ENCODE measurements at regions not wholly inside any gene's neighbourhood (a gene's known extent, or its start where the extent isn't known, plus 50 kb on each side); places are given as distances from the start of the nearest gene placed in this dataset.

DNA sequence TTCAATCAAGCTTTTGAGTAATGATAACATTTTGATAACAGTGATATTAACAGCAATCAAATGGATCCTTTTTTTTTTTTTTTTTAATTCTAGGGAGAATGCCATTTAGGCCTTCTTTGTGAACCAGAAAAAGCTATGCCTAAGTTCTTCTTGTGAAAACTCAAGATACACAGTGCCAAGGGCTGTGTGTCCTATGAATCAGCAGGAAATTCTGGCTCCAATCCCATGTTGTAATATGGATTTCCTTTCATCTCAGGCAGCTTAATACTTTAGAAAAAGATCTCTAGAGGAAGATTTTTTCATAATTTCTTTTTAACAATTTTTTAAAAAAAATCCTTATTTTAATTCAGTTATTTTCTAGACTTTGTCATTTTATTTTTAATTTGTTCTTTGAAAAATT is 96.1 kb downstream of the NUDT12 start:
- TF ChIP-seq, protein P1, sequence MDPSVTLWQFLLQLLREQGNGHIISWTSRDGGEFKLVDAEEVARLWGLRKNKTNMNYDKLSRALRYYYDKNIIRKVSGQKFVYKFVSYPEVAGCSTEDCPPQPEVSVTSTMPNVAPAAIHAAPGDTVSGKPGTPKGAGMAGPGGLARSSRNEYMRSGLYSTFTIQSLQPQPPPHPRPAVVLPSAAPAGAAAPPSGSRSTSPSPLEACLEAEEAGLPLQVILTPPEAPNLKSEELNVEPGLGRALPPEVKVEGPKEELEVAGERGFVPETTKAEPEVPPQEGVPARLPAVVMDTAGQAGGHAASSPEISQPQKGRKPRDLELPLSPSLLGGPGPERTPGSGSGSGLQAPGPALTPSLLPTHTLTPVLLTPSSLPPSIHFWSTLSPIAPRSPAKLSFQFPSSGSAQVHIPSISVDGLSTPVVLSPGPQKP (IDR thresholded peaks at IDR 0.05; ENCODE audit: borderline replicate concordance, low read depth, low read length), result no peak
- no peak for TF ChIP-seq FOS (IDR thresholded peaks at IDR 0.05; ENCODE audit: low read depth, low read length)
- TF ChIP-seq, protein P2, sequence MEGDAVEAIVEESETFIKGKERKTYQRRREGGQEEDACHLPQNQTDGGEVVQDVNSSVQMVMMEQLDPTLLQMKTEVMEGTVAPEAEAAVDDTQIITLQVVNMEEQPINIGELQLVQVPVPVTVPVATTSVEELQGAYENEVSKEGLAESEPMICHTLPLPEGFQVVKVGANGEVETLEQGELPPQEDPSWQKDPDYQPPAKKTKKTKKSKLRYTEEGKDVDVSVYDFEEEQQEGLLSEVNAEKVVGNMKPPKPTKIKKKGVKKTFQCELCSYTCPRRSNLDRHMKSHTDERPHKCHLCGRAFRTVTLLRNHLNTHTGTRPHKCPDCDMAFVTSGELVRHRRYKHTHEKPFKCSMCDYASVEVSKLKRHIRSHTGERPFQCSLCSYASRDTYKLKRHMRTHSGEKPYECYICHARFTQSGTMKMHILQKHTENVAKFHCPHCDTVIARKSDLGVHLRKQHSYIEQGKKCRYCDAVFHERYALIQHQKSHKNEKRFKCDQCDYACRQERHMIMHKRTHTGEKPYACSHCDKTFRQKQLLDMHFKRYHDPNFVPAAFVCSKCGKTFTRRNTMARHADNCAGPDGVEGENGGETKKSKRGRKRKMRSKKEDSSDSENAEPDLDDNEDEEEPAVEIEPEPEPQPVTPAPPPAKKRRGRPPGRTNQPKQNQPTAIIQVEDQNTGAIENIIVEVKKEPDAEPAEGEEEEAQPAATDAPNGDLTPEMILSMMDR (conservative IDR thresholded peaks at IDR 0.05; ENCODE audit: low read depth, low read length), result no peak
- TF ChIP-seq, protein P3, sequence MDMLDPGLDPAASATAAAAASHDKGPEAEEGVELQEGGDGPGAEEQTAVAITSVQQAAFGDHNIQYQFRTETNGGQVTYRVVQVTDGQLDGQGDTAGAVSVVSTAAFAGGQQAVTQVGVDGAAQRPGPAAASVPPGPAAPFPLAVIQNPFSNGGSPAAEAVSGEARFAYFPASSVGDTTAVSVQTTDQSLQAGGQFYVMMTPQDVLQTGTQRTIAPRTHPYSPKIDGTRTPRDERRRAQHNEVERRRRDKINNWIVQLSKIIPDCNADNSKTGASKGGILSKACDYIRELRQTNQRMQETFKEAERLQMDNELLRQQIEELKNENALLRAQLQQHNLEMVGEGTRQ (IDR thresholded peaks at IDR 0.05; ENCODE audit: low read depth, low read length), result no peak
- no peak for TF ChIP-seq BHLHE40 (IDR thresholded peaks at IDR 0.05; ENCODE audit: low read depth, low read length)
- no peak for TF ChIP-seq RFX5 (IDR thresholded peaks at IDR 0.05; ENCODE audit: low read depth, low read length)
